Stomach (tissue), 4 donors: ENCODE measurements at regions not wholly inside any gene's neighbourhood (a gene's known extent, or its start where the extent isn't known, plus 50 kb on each side); places are given as distances from the start of the nearest gene placed in this dataset.

Source experiments
- POLR2A ChIP-seq, 4 donors: fragments of 450-650 bp; IDR thresholded peaks; one replicate each; pipeline ENCODE4 v1.6.1; 2016; ENCODE audit warnings: antibody characterized with exemption in 4 of 4, control low read depth in 2 of 4, mild to moderate bottlenecking in 1 of 4, moderate library complexity in 1 of 4
- POLR2AphosphoS5 ChIP-seq, 3 donors: sonication (generic); formaldehyde crosslinking; IDR thresholded peaks; one replicate each; pipeline ENCODE4 v1.6.1; 2016; ENCODE audit warnings: antibody characterized with exemption in 3 of 3
- TF ChIP-seq, protein P1 (sequence below), 7 experiments: fragments of 450-650 bp in 4 of 7; fragments of 200-600 bp in 3 of 7; sonication (generic) in 3 of 7; IDR thresholded peaks; one replicate each; pipeline ENCODE4 v1.5.1; 2016 to 2019; ENCODE audit warnings: antibody characterized with exemption in 7 of 7, control low read depth in 2 of 7, mild to moderate bottlenecking in 1 of 7

DNA sequence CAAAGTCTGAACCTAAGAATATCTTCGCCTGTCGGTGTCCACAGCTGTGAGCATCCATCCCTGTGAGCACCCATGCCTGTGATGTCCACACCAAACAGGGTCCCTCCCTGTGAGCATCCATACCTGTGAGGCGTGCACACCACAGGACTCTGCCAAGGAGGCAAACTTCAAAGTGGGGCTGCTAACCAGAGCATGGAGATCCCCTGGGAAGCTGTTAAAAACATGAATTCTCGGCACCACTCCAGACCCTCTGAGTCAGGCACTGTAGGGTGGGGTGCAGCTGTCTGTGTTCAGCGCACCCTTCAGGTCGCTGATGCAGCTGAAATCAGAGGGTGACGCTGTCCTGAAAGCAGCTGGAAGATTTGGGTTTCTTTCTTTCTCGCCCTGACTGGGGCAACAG lies 85.4 kb upstream of the NXT1 start:
- TF ChIP-seq, protein P1, sequence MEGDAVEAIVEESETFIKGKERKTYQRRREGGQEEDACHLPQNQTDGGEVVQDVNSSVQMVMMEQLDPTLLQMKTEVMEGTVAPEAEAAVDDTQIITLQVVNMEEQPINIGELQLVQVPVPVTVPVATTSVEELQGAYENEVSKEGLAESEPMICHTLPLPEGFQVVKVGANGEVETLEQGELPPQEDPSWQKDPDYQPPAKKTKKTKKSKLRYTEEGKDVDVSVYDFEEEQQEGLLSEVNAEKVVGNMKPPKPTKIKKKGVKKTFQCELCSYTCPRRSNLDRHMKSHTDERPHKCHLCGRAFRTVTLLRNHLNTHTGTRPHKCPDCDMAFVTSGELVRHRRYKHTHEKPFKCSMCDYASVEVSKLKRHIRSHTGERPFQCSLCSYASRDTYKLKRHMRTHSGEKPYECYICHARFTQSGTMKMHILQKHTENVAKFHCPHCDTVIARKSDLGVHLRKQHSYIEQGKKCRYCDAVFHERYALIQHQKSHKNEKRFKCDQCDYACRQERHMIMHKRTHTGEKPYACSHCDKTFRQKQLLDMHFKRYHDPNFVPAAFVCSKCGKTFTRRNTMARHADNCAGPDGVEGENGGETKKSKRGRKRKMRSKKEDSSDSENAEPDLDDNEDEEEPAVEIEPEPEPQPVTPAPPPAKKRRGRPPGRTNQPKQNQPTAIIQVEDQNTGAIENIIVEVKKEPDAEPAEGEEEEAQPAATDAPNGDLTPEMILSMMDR (IDR thresholded peaks at IDR 0.05): no peak
- TF ChIP-seq POLR2A (IDR thresholded peaks at IDR 0.05): no peak
- no peak for TF ChIP-seq POLR2AphosphoS5 (IDR thresholded peaks at IDR 0.05)
